Smooth muscle cell (in vitro differentiated cells): ENCODE measurements at regions not wholly inside any gene's neighbourhood (a gene's known extent, or its start where the extent isn't known, plus 50 kb on each side); places are given as distances from the start of the nearest gene placed in this dataset.

Experiments used
- DNase-seq: peaks from one replicate; lab custom pipeline; 2025; ENCODE audit not compliant: unreplicated experiment; lab: John Stamatoyannopoulos, UW
- H2AFZ ChIP-seq: fragments of 200-600 bp; sonication (generic); 2 replicates; pipeline ENCODE4 v1.6.0; 2016; ENCODE audit warnings: antibody characterized with exemption, low read depth, mild to moderate bottlenecking
- H3F3A ChIP-seq: fragments of 200-600 bp; sonication (generic); 2 replicates; pipeline ENCODE4 v1.6.0; 2017; ENCODE audit warnings: antibody characterized with exemption, low read depth
- H3K27ac ChIP-seq: fragments of 200-600 bp; sonication (generic); 2 replicates; pipeline ENCODE4 v1.5.1; 2016; ENCODE audit warnings: low read depth, mild to moderate bottlenecking
- H3K27me3 ChIP-seq: fragments of 200-600 bp; sonication (generic); 2 replicates; pipeline ENCODE4 v1.6.1; 2016; ENCODE audit warnings: low read depth, mild to moderate bottlenecking
- H3K36me3 ChIP-seq: fragments of 200-600 bp; sonication (generic); 2 replicates; pipeline ENCODE4 v1.5.1; 2016; ENCODE audit warnings: low read depth
- H3K4me1 ChIP-seq: fragments of 200-600 bp; sonication (generic); 2 replicates; pipeline ENCODE4 v1.5.1; 2016; ENCODE audit warnings: low read depth
- H3K4me2 ChIP-seq: fragments of 200-600 bp; sonication (generic); 2 replicates; pipeline ENCODE4 v1.6.0; 2016; ENCODE audit warnings: mild to moderate bottlenecking
- H3K4me3 ChIP-seq: fragments of 200-600 bp; sonication (generic); 2 replicates; pipeline ENCODE4 v1.5.1; 2016; ENCODE audit warnings: mild to moderate bottlenecking
- H3K79me2 ChIP-seq: fragments of 200-600 bp; sonication (generic); 2 replicates; pipeline ENCODE4 v1.6.0; 2016; ENCODE audit warnings: low read depth, mild to moderate bottlenecking
- H3K9ac ChIP-seq: fragments of 200-600 bp; sonication (generic); 2 replicates; pipeline ENCODE4 v1.6.0; 2016; ENCODE audit warnings: low read depth
- H3K9me3 ChIP-seq: fragments of 200-600 bp; sonication (generic); replicated peaks from 2 replicates; pipeline ENCODE4 v1.5.1; 2016; ENCODE audit warnings: low read depth
- H4K20me1 ChIP-seq: fragments of 200-600 bp; sonication (generic); 2 replicates; pipeline ENCODE4 v1.6.0; 2016; ENCODE audit warnings: low read depth
- WGBS: methylation state at CpG from one replicate; pipeline ENCODE4 v1.1.7; 2016; ENCODE audit warnings: low lambda C conversion rate; 5-methylcytosine and 5-hydroxymethylcytosine counted together
- TF ChIP-seq, protein P1 (sequence below): fragments of 200-600 bp; sonication (generic); IDR thresholded peaks from 2 replicates; pipeline ENCODE4 v1.5.1; 2017; ENCODE audit warnings: borderline replicate concordance, mild to moderate bottlenecking, antibody characterized with exemption; ENCODE audit not compliant: insufficient read depth, poor library complexity, severe bottlenecking

DNA sequence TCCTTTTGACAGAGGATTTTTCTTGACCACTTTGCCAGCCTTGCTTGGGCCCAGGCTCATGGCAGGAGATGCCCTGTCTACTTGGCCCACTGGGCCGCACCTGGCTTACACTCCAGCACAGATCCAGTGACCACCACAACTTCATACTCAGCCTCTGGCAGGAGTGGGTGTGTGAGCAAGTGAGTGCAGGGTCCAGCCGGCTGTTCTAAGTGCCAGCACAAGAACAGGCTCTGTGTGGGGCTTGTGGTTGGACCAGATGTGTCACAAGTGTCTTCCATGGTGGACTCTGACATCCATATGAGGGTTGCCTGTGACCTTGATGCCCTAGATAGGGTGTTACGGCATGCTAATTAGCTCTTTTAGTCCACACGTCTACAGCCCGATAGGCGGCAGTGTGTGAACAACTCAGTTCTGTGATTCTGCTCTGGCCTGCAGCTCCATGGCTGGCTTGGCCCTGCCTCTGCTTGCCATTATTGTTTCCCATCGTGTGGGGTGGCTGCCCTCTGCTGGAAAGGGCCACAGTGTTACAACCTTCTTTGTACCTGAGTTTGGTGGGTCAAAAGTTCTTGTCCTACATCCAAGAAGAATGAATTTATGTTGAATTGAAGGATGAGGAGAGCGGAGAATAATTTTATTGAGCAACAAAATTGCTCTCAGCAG lies 1089.1 kb downstream of the SLC6A15 start:
- Histone ChIP-seq H3K4me3 (no peak overlapping the region), H3K36me3 (no peaks in the 10 kb centered on the region), H4K20me1 (no peaks in the 10 kb centered on the region), H3K27ac (no peak overlapping the region), H3K27me3 (no peaks in the 10 kb centered on the region), H3F3A (no peaks in the 10 kb centered on the region), H2AFZ (no peak overlapping the region), H3K9ac (no peak overlapping the region), H3K4me2 (no peak overlapping the region), H3K4me1 (no peaks in the 10 kb centered on the region), H3K79me2 (no peaks in the 10 kb centered on the region), H3K9me3 (no peaks in the 10 kb centered on the region)
- TF ChIP-seq, protein P1, sequence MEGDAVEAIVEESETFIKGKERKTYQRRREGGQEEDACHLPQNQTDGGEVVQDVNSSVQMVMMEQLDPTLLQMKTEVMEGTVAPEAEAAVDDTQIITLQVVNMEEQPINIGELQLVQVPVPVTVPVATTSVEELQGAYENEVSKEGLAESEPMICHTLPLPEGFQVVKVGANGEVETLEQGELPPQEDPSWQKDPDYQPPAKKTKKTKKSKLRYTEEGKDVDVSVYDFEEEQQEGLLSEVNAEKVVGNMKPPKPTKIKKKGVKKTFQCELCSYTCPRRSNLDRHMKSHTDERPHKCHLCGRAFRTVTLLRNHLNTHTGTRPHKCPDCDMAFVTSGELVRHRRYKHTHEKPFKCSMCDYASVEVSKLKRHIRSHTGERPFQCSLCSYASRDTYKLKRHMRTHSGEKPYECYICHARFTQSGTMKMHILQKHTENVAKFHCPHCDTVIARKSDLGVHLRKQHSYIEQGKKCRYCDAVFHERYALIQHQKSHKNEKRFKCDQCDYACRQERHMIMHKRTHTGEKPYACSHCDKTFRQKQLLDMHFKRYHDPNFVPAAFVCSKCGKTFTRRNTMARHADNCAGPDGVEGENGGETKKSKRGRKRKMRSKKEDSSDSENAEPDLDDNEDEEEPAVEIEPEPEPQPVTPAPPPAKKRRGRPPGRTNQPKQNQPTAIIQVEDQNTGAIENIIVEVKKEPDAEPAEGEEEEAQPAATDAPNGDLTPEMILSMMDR, result peak; percentile 39
- WGBS, result 45% methylated on average over 8 of the region's 8 CpGs
- no peak for DNase-seq

DNA sequence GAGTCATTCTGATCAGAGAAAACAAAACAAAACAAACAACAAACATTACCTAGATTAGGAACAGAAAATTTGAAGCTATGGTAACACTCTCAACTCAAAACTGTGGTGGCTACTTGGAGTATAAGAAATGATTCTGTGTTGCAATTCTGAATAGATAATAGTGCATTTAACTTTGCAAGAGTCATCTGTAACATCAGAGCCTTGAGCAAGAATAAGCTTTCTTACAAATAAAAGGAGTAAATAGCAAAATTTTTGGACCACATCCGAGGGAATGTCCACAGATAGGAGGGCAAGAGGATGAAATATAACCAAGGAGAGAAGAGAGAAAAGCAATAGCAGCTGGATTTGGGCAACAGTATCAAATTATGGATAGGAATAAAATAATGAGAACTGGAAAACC lies 1090.6 kb downstream of the SLC6A15 start:
- no peaks in the 10 kb centered on the region for H3K4me1 ChIP-seq
- TF ChIP-seq, protein P1, result no peak
- no peaks in the 10 kb centered on the region for H3K36me3 ChIP-seq
- no peak overlapping the region for H3K4me2 ChIP-seq
- no peak overlapping the region for H3K9ac ChIP-seq
- H2AFZ ChIP-seq, result no peak overlapping the region
- H3F3A ChIP-seq, result no peaks in the 10 kb centered on the region
- no peak overlapping the region for H3K27ac ChIP-seq
- no peaks in the 10 kb centered on the region for H3K27me3 ChIP-seq
- no peak for DNase-seq
- no peaks in the 10 kb centered on the region for H4K20me1 ChIP-seq
- WGBS, result 77% methylated on average over 1 of the region's 1 CpG
- H3K4me3 ChIP-seq, result no peak overlapping the region
- H3K9me3 ChIP-seq, result no peaks in the 10 kb centered on the region
- no peaks in the 10 kb centered on the region for H3K79me2 ChIP-seq

DNA sequence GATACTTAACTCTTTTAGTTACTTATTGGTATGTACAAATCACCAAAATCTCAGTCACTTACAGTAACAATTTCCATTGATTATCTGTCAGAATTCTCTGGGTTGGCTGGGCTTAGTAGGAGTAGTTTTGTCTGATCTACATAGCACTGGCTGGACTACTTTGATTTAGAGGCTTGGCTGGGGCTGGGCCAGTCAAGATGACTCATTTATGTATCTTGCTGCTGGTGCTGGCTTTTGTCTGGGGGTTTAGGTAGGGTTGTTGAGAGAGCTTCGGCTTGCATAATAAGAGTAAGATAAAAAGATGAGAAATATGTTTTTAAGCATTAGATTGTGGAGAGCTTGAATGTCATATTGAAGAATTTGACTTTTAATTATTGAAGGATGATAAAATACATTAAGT lies 1093.7 kb downstream of the SLC6A15 start:
- no peaks in the 10 kb centered on the region for H3F3A ChIP-seq
- 7% methylated on average over 1 of the region's 1 CpG for WGBS
- H3K27me3 ChIP-seq, result no peaks in the 10 kb centered on the region
- no peak for DNase-seq
- no peaks in the 10 kb centered on the region for H3K79me2 ChIP-seq
- no peaks in the 10 kb centered on the region for H3K36me3 ChIP-seq
- no peaks in the 10 kb centered on the region for H4K20me1 ChIP-seq
- no peak overlapping the region for H3K4me2 ChIP-seq
- H3K9me3 ChIP-seq, result no peaks in the 10 kb centered on the region
- H3K27ac ChIP-seq, result no peak overlapping the region
- H3K4me3 ChIP-seq, result no peak overlapping the region
- H2AFZ ChIP-seq, result no peak overlapping the region
- H3K9ac ChIP-seq, result no peak overlapping the region
- no peaks in the 10 kb centered on the region for H3K4me1 ChIP-seq
- TF ChIP-seq, protein P1, result no peak

DNA sequence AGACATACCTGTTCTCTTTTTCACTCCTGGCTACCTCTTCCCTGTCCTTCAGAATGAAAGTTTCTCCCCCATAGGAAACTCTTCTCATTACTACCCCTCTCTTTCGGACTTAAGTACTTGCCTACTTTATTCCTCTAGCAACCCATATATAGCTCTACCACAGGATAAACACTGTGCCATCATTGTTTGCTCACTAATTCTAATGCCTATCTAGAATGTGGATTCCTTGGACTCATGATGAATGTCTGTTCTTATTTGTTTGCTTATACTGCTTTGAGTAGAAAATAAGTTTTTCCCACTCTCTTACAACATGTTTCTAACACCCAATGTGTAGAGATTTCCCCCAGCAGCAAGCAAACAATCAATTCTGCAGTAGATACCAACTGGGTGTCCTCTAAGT lies 1094.9 kb downstream of the SLC6A15 start:
- no peaks in the 10 kb centered on the region for H4K20me1 ChIP-seq
- no peaks in the 10 kb centered on the region for H3F3A ChIP-seq
- no peak overlapping the region for H3K9ac ChIP-seq
- 97% methylated on average over 1 of the region's 1 CpG for WGBS
- H3K27me3 ChIP-seq, result no peaks in the 10 kb centered on the region
- H3K9me3 ChIP-seq, result no peaks in the 10 kb centered on the region
- H3K4me2 ChIP-seq, result no peak overlapping the region
- no peaks in the 10 kb centered on the region for H3K4me1 ChIP-seq
- DNase-seq, result no peak
- no peak overlapping the region for H3K4me3 ChIP-seq
- no peak overlapping the region for H3K27ac ChIP-seq
- H3K36me3 ChIP-seq, result no peaks in the 10 kb centered on the region
- H2AFZ ChIP-seq, result no peak overlapping the region
- H3K79me2 ChIP-seq, result no peaks in the 10 kb centered on the region
- TF ChIP-seq, protein P1, result no peak
